ENCODE measurements at regions not wholly inside any gene's neighbourhood (a gene's known extent, or its start where the extent isn't known, plus 50 kb on each side); places are given as distances from the start of the nearest gene placed in this dataset.
"Not testable (repeated sequence)": the region's sequence is repeated elsewhere in the genome, so short reads cannot be mapped to it uniquely, and the experiment has no call there.

DNA sequence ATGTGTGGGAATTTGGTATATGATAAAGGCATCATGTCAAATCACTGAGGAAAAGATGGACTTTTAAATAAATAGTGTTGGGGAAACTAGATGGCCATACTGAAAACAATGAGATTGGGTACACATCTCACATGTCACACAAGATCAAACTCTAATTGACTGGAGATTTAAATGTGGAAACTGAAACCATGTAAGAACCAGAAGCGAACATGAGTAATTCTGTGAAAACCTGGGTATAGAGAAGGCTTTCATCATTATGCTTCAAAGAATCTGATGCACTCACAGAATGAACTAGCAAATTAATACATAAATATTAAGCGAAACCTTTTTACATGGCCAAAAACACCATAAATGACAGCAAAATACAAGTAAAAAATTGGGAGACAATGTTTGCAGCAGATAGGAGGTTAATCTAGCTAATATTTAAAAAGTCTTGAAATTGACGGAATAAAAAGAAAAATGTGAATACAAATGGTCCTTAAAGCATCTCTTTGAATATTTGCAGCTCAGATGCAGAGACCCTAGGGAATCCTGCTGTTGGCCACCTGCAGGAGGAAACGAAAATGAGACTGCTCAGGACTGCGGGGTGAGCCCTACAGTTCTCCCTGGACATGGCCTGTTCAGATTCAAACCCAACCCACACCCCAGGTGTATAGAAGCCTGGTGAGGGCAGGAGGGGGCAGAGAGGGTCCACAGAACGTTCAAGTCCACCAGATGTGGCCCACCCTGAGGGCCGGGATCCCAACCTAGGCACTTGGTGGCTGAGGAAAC, 297.6 kb upstream of the WSB1 start:
- CTCF ChIA-PET (ENCODE audit: low intra/inter-chr PET ratio); H3K4me1 ChIP-seq (replicated peaks in 1 of 2; ENCODE audit: control insufficient read depth in 2 of 2, insufficient read depth in 2 of 2, low read length in 2 of 2); H4K20me1 ChIP-seq (replicated peaks; ENCODE audit: control insufficient read depth, insufficient read depth, low read length); FAIRE-seq; H3K9ac ChIP-seq (ENCODE audit: insufficient read depth in 1 of 2, low read depth in 2 of 2, low read length in 2 of 2); H3K9me3 ChIP-seq (replicated peaks; ENCODE audit: control insufficient read depth, insufficient read depth, low read depth, low read length); intact Hi-C loops (cut with micrococcal nuclease); H3K9me1 ChIP-seq (ENCODE audit: control insufficient read depth, insufficient read depth, low read length); H3K36me3 ChIP-seq (ENCODE audit: control insufficient read depth, insufficient read depth, low read length); BruUV-seq (replicated peaks); H3K79me2 ChIP-seq (ENCODE audit: control insufficient read depth, insufficient read depth, low read length); DNase-seq (ENCODE audit: extremely low read depth in 1 of 4, low spot score in 3 of 4); H2AFZ ChIP-seq (ENCODE audit: low read depth, low read length); H3K4me2 ChIP-seq (ENCODE audit: insufficient read depth, low read length); H3K4me3 ChIP-seq; H3K27me3 ChIP-seq (ENCODE audit: control insufficient read depth in 2 of 2, insufficient read depth in 2 of 2, low read length in 2 of 2); H3K27ac ChIP-seq (ENCODE audit: extremely low read depth, low read depth, low read length); in situ Hi-C loops (cut with MboI); POLR2A ChIA-PET: not testable (repeated sequence)
- 35% methylated on average over 6 of the region's 7 CpGs for WGBS (ENCODE audit: insufficient coverage, low coverage, missing lambda C conversion rate)
- 0 out of 3 replicates have a peak, but pooled peaks have one; percentile 36 for ATAC-seq

DNA sequence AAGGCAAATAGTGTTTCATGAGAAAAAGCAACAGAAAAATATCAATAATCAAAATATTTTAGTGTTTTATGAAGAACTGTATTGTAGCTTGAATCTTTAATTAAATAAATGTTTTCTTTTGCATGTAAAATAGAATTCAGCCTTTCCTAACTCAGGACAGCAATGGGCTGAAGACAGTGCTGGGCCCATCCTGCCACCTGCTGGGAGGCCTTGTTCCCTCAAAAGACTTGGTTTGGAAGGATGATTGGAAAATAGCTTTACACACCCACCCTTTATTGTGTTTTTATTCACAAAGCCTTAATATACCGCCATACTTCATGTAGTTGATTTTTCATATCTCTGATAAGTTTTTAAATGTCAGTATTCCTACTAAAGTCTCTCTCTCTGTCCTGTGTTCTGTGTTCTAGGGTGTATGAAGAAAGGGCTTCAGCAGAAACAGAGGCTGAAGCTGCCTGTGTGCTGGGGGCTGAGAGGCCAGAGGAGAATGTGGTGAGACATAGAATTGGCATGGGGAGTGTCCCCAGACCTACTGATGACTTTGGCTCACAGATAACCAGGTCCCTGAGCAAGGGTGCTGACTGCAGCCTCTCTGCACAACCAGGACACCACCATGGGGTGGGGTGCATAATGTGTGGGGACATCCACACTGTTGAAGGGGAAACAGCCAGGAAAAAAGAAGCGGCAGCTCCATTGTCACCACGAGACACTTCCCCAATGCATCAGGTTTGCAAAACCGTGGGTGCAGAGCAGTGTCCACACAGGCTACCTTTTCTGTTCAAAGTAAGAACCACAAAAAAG, 286.0 kb upstream of the WSB1 start:
- H3K4me2 ChIP-seq (ENCODE audit: insufficient read depth, low read length); H3K27ac ChIP-seq (ENCODE audit: extremely low read depth, low read depth, low read length); H2AFZ ChIP-seq (ENCODE audit: low read depth, low read length); DNase-seq (ENCODE audit: extremely low read depth in 1 of 4, low spot score in 3 of 4); H3K27me3 ChIP-seq (ENCODE audit: control insufficient read depth in 2 of 2, insufficient read depth in 2 of 2, low read length in 2 of 2); H3K4me3 ChIP-seq; in situ Hi-C loops (cut with MboI); H4K20me1 ChIP-seq (replicated peaks; ENCODE audit: control insufficient read depth, insufficient read depth, low read length); POLR2A ChIA-PET; H3K36me3 ChIP-seq (ENCODE audit: control insufficient read depth, insufficient read depth, low read length); H3K9me1 ChIP-seq (ENCODE audit: control insufficient read depth, insufficient read depth, low read length); H3K9me3 ChIP-seq (replicated peaks; ENCODE audit: control insufficient read depth, insufficient read depth, low read depth, low read length); H3K9ac ChIP-seq (ENCODE audit: insufficient read depth in 1 of 2, low read depth in 2 of 2, low read length in 2 of 2); H3K79me2 ChIP-seq (ENCODE audit: control insufficient read depth, insufficient read depth, low read length); H3K4me1 ChIP-seq (replicated peaks in 1 of 2; ENCODE audit: control insufficient read depth in 2 of 2, insufficient read depth in 2 of 2, low read length in 2 of 2); BruUV-seq (replicated peaks); intact Hi-C loops (cut with micrococcal nuclease); CTCF ChIA-PET (ENCODE audit: low intra/inter-chr PET ratio): not testable (repeated sequence)
- TF ChIP-seq, protein P1, sequence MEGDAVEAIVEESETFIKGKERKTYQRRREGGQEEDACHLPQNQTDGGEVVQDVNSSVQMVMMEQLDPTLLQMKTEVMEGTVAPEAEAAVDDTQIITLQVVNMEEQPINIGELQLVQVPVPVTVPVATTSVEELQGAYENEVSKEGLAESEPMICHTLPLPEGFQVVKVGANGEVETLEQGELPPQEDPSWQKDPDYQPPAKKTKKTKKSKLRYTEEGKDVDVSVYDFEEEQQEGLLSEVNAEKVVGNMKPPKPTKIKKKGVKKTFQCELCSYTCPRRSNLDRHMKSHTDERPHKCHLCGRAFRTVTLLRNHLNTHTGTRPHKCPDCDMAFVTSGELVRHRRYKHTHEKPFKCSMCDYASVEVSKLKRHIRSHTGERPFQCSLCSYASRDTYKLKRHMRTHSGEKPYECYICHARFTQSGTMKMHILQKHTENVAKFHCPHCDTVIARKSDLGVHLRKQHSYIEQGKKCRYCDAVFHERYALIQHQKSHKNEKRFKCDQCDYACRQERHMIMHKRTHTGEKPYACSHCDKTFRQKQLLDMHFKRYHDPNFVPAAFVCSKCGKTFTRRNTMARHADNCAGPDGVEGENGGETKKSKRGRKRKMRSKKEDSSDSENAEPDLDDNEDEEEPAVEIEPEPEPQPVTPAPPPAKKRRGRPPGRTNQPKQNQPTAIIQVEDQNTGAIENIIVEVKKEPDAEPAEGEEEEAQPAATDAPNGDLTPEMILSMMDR (IDR thresholded peaks at IDR 0.05 in 2 of 3, conservative IDR thresholded peaks at IDR 0.05 in 1 of 3; ENCODE audit: insufficient read depth in 2 of 3, low read depth in 1 of 3, low read length in 3 of 3), result peak in 1 of 3 experiments; percentile 17; a peak in 1 of 6 replicates
- 15% methylated on average over 4 of the region's 4 CpGs for WGBS (ENCODE audit: insufficient coverage, low coverage, missing lambda C conversion rate)
- ATAC-seq (peak; percentile 47; the same call in 1 of the 3 replicates), FAIRE-seq (peak; percentile 46)

Data from K562 (cell line).